Heart left ventricle (tissue), 16 donors: ENCODE measurements at regions not wholly inside any gene's neighbourhood (a gene's known extent, or its start where the extent isn't known, plus 50 kb on each side); places are given as distances from the start of the nearest gene placed in this dataset.

Experiments
- ATAC-seq, 4 donors: fragments of 200-7000 bp; cut with Tn5 transposase; one replicate each; pipeline ENCODE4 v1.9.1; 2020 to 2022; ENCODE audit warnings: moderate library complexity in 4 of 4, mild to moderate bottlenecking in 3 of 4, moderate number of reproducible peaks in 1 of 4
- DNase-seq, 5 donors: peaks; one replicate each; pipeline ENCODE4 v3.0.0-alpha.2; 2020
- H3K27ac ChIP-seq, 12 donors: fragments of 200-600 bp; sonication (generic) in 4 of 12; one replicate each; pipeline versions ENCODE4 v1.5.0 to v1.8.0; 2016 to 2022; ENCODE audit warnings: mild to moderate bottlenecking in 2 of 12
- H3K27me3 ChIP-seq, 9 donors: fragments of 200-600 bp; sonication (generic) in 2 of 9; one replicate each; pipeline versions ENCODE4 v1.5.1 to v1.8.0; 2016 to 2022; ENCODE audit warnings: mild to moderate bottlenecking in 3 of 9
- H3K36me3 ChIP-seq, 9 donors: fragments of 200-600 bp; sonication (generic) in 2 of 9; one replicate each; pipeline versions ENCODE4 v1.5.0 to v1.8.0; 2018 to 2022; ENCODE audit warnings: mild to moderate bottlenecking in 2 of 9
- H3K4me1 ChIP-seq, 12 donors: fragments of 200-600 bp; sonication (generic) in 4 of 12; one replicate each; pipeline versions ENCODE4 v1.5.0 to v1.8.0; 2016 to 2022; ENCODE audit warnings: mild to moderate bottlenecking in 3 of 12
- H3K4me3 ChIP-seq, 12 donors: fragments of 200-600 bp; sonication (generic) in 4 of 12; one replicate each; pipeline versions ENCODE4 v1.5.0 to v1.8.0; 2017 to 2022; ENCODE audit warnings: mild to moderate bottlenecking in 9 of 12, moderate library complexity in 4 of 12
- H3K9me3 ChIP-seq, 12 donors: fragments of 200-600 bp; sonication (generic) in 4 of 12; one replicate each; pipeline versions ENCODE4 v1.5.0 to v1.8.0; 2016 to 2022; ENCODE audit warnings: mild to moderate bottlenecking in 1 of 12
- POLR2A ChIP-seq, 2 donors: fragments of 450-650 bp; IDR thresholded peaks; one replicate each; pipeline ENCODE4 v1.6.1; 2017; ENCODE audit warnings: antibody characterized with exemption in 2 of 2, mild to moderate bottlenecking in 2 of 2, moderate library complexity in 2 of 2
- WGBS, 4 donors: extraction: QIAGEN DNeasy Blood & Tissue Kit in 2 of 4; methylation state at CpG; one replicate each; pipeline versions ENCODE4 v1.1.5 to v1.1.7; 2013 to 2018; 5-methylcytosine and 5-hydroxymethylcytosine counted together
- intact Hi-C, 10 donors: fragments of 100-400 bp; cut with DNase I; formaldehyde crosslinking; loops; one replicate each; pipeline versions ENCODE4 v1.11.1 to v1.14.2; 2022
- TF ChIP-seq, protein P1 (sequence below), 12 donors: fragments of 200-600 bp; sonication (generic) in 4 of 12; IDR thresholded peaks; one replicate each; pipeline versions ENCODE4 v1.5.0 to v1.8.0; 2018 to 2022; ENCODE audit warnings: antibody characterized with exemption in 12 of 12, mild to moderate bottlenecking in 5 of 12
- donor health status: ischemic (EF 13 %, LVEDD 7.1; RV severe dilation, severe dysfunction).
- donor health status: healthy with polysubstance abuse.
- donor health status: DM: no; HTN: yes; CAD: no.
- donor health status: DM: no; HTN: no; CAD: no.
- donor health status: ischemic (EF 25% LVEDD 6.9; RV normal size, moderate dysfunction).
- donor health status: ischemic (EF 25% LVEDD 5.7; RV mildly dilated, moderate dysfunction).
- donor health status: healthy.
- donor health status: DM: yes; HTN: yes; CAD: no.
- donor health status: ischemic (EF 35%, LVEDD 5.7; RV mildly dilated, moderate dysfunction).
- donor health status: nonischemic (EF 11% LVEDD 7.7; RV severe dilation, severe dysfunction).
- donor health status: DM: yes; HTN: yes; CAD: no.
- donor health status: PGD.
- donor health status: ischemic (EF 29% LVEDD 5.4; RV normal size, mild dysfunction).
- donor health status: nonischemic (EF 23%, LVEDD 6.1; RV moderate dilation, normal function).

GRCh38 chr4:111984169-111984819 lies 161.0 kb upstream of the FAM241A start:
- Histone ChIP-seq H3K27ac (no peak overlapping the region), H3K9me3 (no peaks in the 10 kb centered on the region), H3K4me1 (no peaks in the 10 kb centered on the region), H3K27me3 (peaks cover 0 to 19% (median 0%) of the 10 kb centered on the region in 9 donors), H3K4me3 (no peak overlapping the region), H3K36me3 (no peaks in the 10 kb centered on the region)
- intact Hi-C loops, result no loop called here
- no peak for TF ChIP-seq POLR2A (IDR thresholded peaks at IDR 0.05)
- TF ChIP-seq, protein P1, sequence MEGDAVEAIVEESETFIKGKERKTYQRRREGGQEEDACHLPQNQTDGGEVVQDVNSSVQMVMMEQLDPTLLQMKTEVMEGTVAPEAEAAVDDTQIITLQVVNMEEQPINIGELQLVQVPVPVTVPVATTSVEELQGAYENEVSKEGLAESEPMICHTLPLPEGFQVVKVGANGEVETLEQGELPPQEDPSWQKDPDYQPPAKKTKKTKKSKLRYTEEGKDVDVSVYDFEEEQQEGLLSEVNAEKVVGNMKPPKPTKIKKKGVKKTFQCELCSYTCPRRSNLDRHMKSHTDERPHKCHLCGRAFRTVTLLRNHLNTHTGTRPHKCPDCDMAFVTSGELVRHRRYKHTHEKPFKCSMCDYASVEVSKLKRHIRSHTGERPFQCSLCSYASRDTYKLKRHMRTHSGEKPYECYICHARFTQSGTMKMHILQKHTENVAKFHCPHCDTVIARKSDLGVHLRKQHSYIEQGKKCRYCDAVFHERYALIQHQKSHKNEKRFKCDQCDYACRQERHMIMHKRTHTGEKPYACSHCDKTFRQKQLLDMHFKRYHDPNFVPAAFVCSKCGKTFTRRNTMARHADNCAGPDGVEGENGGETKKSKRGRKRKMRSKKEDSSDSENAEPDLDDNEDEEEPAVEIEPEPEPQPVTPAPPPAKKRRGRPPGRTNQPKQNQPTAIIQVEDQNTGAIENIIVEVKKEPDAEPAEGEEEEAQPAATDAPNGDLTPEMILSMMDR (IDR thresholded peaks at IDR 0.05), result no peak
- DNase-seq, result no peak
- 40 to 51% (median 43%) methylated on average over 10 of the region's 10 CpGs for WGBS, 4 donors
- no peak for ATAC-seq

GRCh38 chr4:111985426-111985825 lies 159.8 kb upstream of the FAM241A start:
- Histone ChIP-seq H3K9me3 (no peaks in the 10 kb centered on the region), H3K4me3 (no peak overlapping the region), H3K36me3 (no peaks in the 10 kb centered on the region), H3K27ac (no peak overlapping the region), H3K4me1 (no peaks in the 10 kb centered on the region), H3K27me3 (peaks cover 0 to 19% (median 0%) of the 10 kb centered on the region in 9 donors)
- ATAC-seq, result no peak
- no peak for DNase-seq
- 14 to 22% (median 20%) methylated on average over 2 of the region's 2 CpGs for WGBS, 4 donors
- no peak for TF ChIP-seq POLR2A (IDR thresholded peaks at IDR 0.05)
- TF ChIP-seq, protein P1 (IDR thresholded peaks at IDR 0.05), result no peak
- intact Hi-C loops, result no loop called here

GRCh38 chr4:111986095-111986494 lies 159.2 kb upstream of the FAM241A start:
- ATAC-seq, result no peak
- intact Hi-C loops, result no loop called here
- H3K27me3 ChIP-seq, result peaks cover 0 to 19% (median 0%) of the 10 kb centered on the region in 9 donors
- 10 to 16% (median 12%) methylated on average over 4 of the region's 4 CpGs for WGBS, 4 donors
- TF ChIP-seq POLR2A (IDR thresholded peaks at IDR 0.05), result no peak
- TF ChIP-seq, protein P1 (IDR thresholded peaks at IDR 0.05), result no peak
- no peaks in the 10 kb centered on the region for H3K9me3 ChIP-seq
- H3K27ac ChIP-seq, result no peak overlapping the region
- no peaks in the 10 kb centered on the region for H3K4me1 ChIP-seq
- no peak for DNase-seq
- H3K4me3 ChIP-seq, result no peak overlapping the region
- no peaks in the 10 kb centered on the region for H3K36me3 ChIP-seq

- H3K9me3 ChIP-seq, result no peaks in the 10 kb centered on the region
- no peaks in the 10 kb centered on the region for H3K4me1 ChIP-seq
- TF ChIP-seq, protein P1 (IDR thresholded peaks at IDR 0.05), result no peak
- no peak for TF ChIP-seq POLR2A (IDR thresholded peaks at IDR 0.05)
- H3K36me3 ChIP-seq, result no peaks in the 10 kb centered on the region
- no peak overlapping the region for H3K4me3 ChIP-seq
- no peak overlapping the region for H3K27ac ChIP-seq
- H3K27me3 ChIP-seq, result peaks cover 0 to 19% (median 0%) of the 10 kb centered on the region in 9 donors
- intact Hi-C loops, result no loop called here
- 75 to 80% (median 79%) methylated on average over 3 of the region's 3 CpGs for WGBS, 4 donors
- DNase-seq (no peak), ATAC-seq (no peak)
Observed at GRCh38 chr4:111988514-111988913, 156.7 kb upstream of the FAM241A start.
